CD4-positive, alpha-beta T cell (primary cell): ENCODE measurements at regions not wholly inside any gene's neighbourhood (a gene's known extent, or its start where the extent isn't known, plus 50 kb on each side); places are given as distances from the start of the nearest gene placed in this dataset.

ENCODE experiments used
- ATAC-seq: fragments of 200-7000 bp; cut with Tn5 transposase; one replicate; pipeline ENCODE4 v1.10.0; 2022; ENCODE audit warnings: mild to moderate bottlenecking; ENCODE audit not compliant: poor library complexity
- CTCF ChIA-PET: fragments of 350-600 bp; sonication (Branson Sonifier 250); formaldehyde crosslinking; loops from one replicate; lab custom pipeline; 2021; ENCODE audit warnings: antibody characterized with exemption, inconsistent platforms; lab: Charles Lee
- POLR2A ChIA-PET: fragments of 350-600 bp; sonication (Branson Sonifier 250); formaldehyde crosslinking; loops from one replicate; lab custom pipeline; 2021; ENCODE audit warnings: antibody characterized with exemption, inconsistent platforms; lab: Charles Lee
- DNase-seq, 14 experiments: peaks; one replicate each; pipeline ENCODE4 v3.0.0-alpha.2; 2013 to 2020; ENCODE audit warnings: mixed read lengths in 2 of 14
- H3K27ac ChIP-seq, 2 donors: one replicate each; pipeline versions ENCODE4 v1.5.1 to v1.7.0; 2013; ENCODE audit warnings: low read length in 2 of 2, low read depth in 1 of 2, mild to moderate bottlenecking in 1 of 2
- H3K27me3 ChIP-seq, 2 experiments: 1 replicate in 1 of 2; 2 replicates in 1 of 2; pipeline versions ENCODE4 v1.6.1 to v1.7.0; 2013; ENCODE audit warnings: low read length in 2 of 2, control low read depth in 1 of 2, mild to moderate bottlenecking in 1 of 2, moderate library complexity in 1 of 2; ENCODE audit not compliant: insufficient read depth in 2 of 2, control insufficient read depth in 1 of 2
- H3K36me3 ChIP-seq: one replicate; pipeline ENCODE4 v1.6.1; 2013; ENCODE audit warnings: low read length, control low read depth; ENCODE audit not compliant: insufficient read depth
- H3K4me1 ChIP-seq: one replicate; pipeline ENCODE4 v1.6.1; 2013; ENCODE audit warnings: low read length, control low read depth; ENCODE audit not compliant: insufficient read depth
- H3K4me3 ChIP-seq: one replicate; pipeline ENCODE4 v1.5.1; 2013; ENCODE audit warnings: mild to moderate bottlenecking, low read length, moderate library complexity
- H3K9me3 ChIP-seq, 2 experiments: 1 replicate in 1 of 2; 2 replicates in 1 of 2; pipeline versions ENCODE4 v1.6.1 to v1.7.0; 2013; ENCODE audit warnings: low read length in 2 of 2, mild to moderate bottlenecking in 2 of 2, control low read depth in 1 of 2, moderate library complexity in 1 of 2; ENCODE audit not compliant: control insufficient read depth in 1 of 2, insufficient read depth in 1 of 2
- H3K27ac Mint-ChIP-seq: one replicate; pipeline ENCODE4 v1.8.0; 2020; ENCODE audit warnings: mixed read lengths
- H3K27me3 Mint-ChIP-seq: one replicate; pipeline ENCODE4 v1.8.0; 2021; ENCODE audit warnings: mixed read lengths
- H3K36me3 Mint-ChIP-seq: one replicate; pipeline ENCODE4 v1.8.0; 2021; ENCODE audit warnings: low read depth, mixed read lengths
- H3K4me1 Mint-ChIP-seq: one replicate; pipeline ENCODE4 v1.8.0; 2021; ENCODE audit warnings: low read depth, mixed read lengths
- H3K4me3 Mint-ChIP-seq: one replicate; pipeline ENCODE4 v1.8.0; 2020; ENCODE audit warnings: mild to moderate bottlenecking, mixed read lengths
- H3K9me3 Mint-ChIP-seq: one replicate; pipeline ENCODE4 v1.8.0; 2020; ENCODE audit warnings: mixed read lengths
- intact Hi-C, 2 experiments: fragments of 100-400 bp; cut with DNase I in 1 of 2; cut with micrococcal nuclease in 1 of 2; formaldehyde crosslinking; loops; one replicate each; pipeline versions ENCODE4 v1.15.1 to v1.9.0; 2023 to 2025; cut with DNase I, micrococcal nuclease
- TF ChIP-seq, protein P1 (sequence below): fragments of 200-600 bp; IDR thresholded peaks from one replicate; pipeline ENCODE4 v1.8.0; 2022; ENCODE audit warnings: antibody characterized with exemption, mild to moderate bottlenecking

DNA sequence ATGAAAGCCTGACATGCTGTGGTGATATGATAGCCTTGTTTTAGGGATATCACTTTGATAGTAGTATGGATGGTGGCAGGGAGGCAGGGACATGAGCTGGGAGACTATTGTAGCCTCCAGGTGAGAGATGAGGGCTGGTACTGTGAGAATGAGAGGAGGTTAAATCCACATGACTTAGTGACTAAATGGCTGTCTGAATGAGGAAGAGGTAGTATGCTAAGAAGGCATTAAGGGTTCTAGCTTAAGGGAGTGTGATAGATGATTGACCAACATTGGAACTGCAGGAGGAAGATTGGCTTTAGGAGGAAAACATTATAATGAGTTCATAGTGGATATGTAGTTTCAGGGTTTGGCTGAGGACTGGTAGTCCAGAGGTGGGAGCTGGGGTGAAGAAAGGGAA, 195.0 kb upstream of the ANK2 start:
- no peak overlapping the region for H3K4me3 ChIP-seq
- H3K36me3 ChIP-seq = no peaks in the 10 kb centered on the region
- intact Hi-C loops = no loop called here
- POLR2A ChIA-PET = no interaction called here
- Mint-ChIP-seq H3K27ac (no peak overlapping the region), H3K4me3 (no peak overlapping the region), H3K36me3 (no peaks in the 10 kb centered on the region), H3K4me1 (no peaks in the 10 kb centered on the region), H3K27me3 (peaks cover 8% of the 10 kb centered on the region), H3K9me3 (peaks cover 3% of the 10 kb centered on the region)
- TF ChIP-seq, protein P1, sequence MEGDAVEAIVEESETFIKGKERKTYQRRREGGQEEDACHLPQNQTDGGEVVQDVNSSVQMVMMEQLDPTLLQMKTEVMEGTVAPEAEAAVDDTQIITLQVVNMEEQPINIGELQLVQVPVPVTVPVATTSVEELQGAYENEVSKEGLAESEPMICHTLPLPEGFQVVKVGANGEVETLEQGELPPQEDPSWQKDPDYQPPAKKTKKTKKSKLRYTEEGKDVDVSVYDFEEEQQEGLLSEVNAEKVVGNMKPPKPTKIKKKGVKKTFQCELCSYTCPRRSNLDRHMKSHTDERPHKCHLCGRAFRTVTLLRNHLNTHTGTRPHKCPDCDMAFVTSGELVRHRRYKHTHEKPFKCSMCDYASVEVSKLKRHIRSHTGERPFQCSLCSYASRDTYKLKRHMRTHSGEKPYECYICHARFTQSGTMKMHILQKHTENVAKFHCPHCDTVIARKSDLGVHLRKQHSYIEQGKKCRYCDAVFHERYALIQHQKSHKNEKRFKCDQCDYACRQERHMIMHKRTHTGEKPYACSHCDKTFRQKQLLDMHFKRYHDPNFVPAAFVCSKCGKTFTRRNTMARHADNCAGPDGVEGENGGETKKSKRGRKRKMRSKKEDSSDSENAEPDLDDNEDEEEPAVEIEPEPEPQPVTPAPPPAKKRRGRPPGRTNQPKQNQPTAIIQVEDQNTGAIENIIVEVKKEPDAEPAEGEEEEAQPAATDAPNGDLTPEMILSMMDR = no peak
- ATAC-seq = no peak
- no peaks in the 10 kb centered on the region for H3K27me3 ChIP-seq
- no peaks in the 10 kb centered on the region for H3K9me3 ChIP-seq
- no peak for DNase-seq
- no peak overlapping the region for H3K27ac ChIP-seq
- H3K4me1 ChIP-seq = no peaks in the 10 kb centered on the region
- CTCF ChIA-PET = no interaction called here

DNA sequence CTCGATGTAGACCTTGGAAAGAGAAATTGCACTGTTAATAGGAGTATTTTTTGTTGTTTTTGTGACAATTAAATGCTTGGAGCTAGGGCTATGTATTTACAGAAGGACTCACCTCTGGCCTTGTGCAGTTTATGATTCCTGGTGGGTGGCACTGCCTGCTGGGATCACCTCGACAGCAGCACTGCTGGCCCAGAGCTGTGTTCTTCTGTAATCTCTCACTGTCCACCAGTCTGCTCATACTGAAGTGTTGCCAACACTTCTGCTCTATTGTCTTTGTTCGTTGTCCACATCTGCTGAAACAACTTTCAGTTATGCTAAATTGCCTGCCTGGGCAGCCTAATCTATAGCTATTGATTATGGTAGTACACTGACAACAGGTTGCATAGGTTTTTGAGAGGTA, 194.4 kb upstream of the ANK2 start:
- no peak for ATAC-seq
- no peak overlapping the region for H3K27ac ChIP-seq
- no peaks in the 10 kb centered on the region for H3K27me3 ChIP-seq
- CTCF ChIA-PET = no interaction called here
- H3K4me3 Mint-ChIP-seq = no peak overlapping the region
- H3K9me3 Mint-ChIP-seq = peaks cover 3% of the 10 kb centered on the region
- intact Hi-C loops = no loop called here
- peaks cover 13% of the 10 kb centered on the region for H3K27me3 Mint-ChIP-seq
- H3K27ac Mint-ChIP-seq = no peak overlapping the region
- H3K9me3 ChIP-seq = no peaks in the 10 kb centered on the region
- TF ChIP-seq, protein P1 = no peak
- H3K4me1 Mint-ChIP-seq = no peaks in the 10 kb centered on the region
- H3K4me1 ChIP-seq = no peaks in the 10 kb centered on the region
- no peaks in the 10 kb centered on the region for H3K36me3 ChIP-seq
- no peaks in the 10 kb centered on the region for H3K36me3 Mint-ChIP-seq
- POLR2A ChIA-PET = no interaction called here
- no peak for DNase-seq
- no peak overlapping the region for H3K4me3 ChIP-seq

DNA sequence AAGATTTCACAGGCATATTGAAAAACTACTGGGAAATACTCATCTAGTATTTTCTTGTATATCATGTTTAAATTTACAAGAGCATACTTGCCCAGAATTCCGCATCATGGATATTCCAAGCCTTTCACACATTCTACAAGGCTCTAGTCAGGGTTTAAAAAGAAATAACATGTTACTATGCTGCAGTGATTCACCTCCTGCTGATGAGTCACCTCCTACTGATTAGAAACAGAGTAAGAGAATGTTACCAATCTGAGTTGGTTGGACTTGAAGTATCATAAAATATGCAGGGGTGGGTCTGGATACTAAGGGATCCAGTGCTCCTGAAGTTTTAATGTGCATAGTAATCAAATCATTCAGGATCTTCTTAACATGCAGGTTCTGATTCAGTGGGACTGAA, 192.0 kb upstream of the ANK2 start:
- Histone ChIP-seq H3K36me3 (no peaks in the 10 kb centered on the region), H3K4me3 (no peak overlapping the region), H3K9me3 (no peaks in the 10 kb centered on the region), H3K27me3 (no peaks in the 10 kb centered on the region), H3K4me1 (no peaks in the 10 kb centered on the region), H3K27ac (no peak overlapping the region)
- Mint-ChIP-seq H3K27ac (no peak overlapping the region), H3K27me3 (peaks cover 13% of the 10 kb centered on the region), H3K4me3 (no peak overlapping the region), H3K9me3 (no peaks in the 10 kb centered on the region), H3K36me3 (no peaks in the 10 kb centered on the region), H3K4me1 (no peaks in the 10 kb centered on the region)
- CTCF ChIA-PET = no interaction called here
- DNase-seq = no peak
- ATAC-seq = no peak
- TF ChIP-seq, protein P1 = no peak
- POLR2A ChIA-PET = no interaction called here
- intact Hi-C loops = no loop called here
